ENCODE measurements at regions not wholly inside any gene's neighbourhood (a gene's known extent, or its start where the extent isn't known, plus 50 kb on each side); places are given as distances from the start of the nearest gene placed in this dataset.

- no peaks in the 10 kb centered on the region for H3K27me3 ChIP-seq (replicated peaks; ENCODE audit: insufficient read depth)
- WGBS, result 42% methylated on average over 11 of the region's 11 CpGs
- peak; percentile 50 for DNase-seq (ENCODE audit: low spot score)
- peaks cover 3% of the 10 kb centered on the region for H3K4me1 ChIP-seq (replicated peaks)
- intact Hi-C loops (cut with DNase I), result no loop called here
- H3K27ac ChIP-seq, result no peak overlapping the region
- H3K9me3 ChIP-seq, result no peaks in the 10 kb centered on the region
- no peaks in the 10 kb centered on the region for H3K36me3 ChIP-seq
- H3K4me3 ChIP-seq, result no peak overlapping the region
- no peak for TF ChIP-seq POLR2A (IDR thresholded peaks at IDR 0.05)
- TF ChIP-seq POLR2AphosphoS5 (IDR thresholded peaks at IDR 0.05), result peak; percentile 78
Measured at GRCh38 chr20:22810626-22811569, 224.2 kb upstream of the SSTR4 start.

- Histone ChIP-seq H3K4me1 (replicated peaks) (peaks cover 3% of the 10 kb centered on the region), H3K27ac (no peak overlapping the region), H3K4me3 (no peak overlapping the region), H3K9me3 (no peaks in the 10 kb centered on the region), H3K27me3 (replicated peaks; ENCODE audit: insufficient read depth) (no peaks in the 10 kb centered on the region), H3K36me3 (no peaks in the 10 kb centered on the region)
- TF ChIP-seq CTCF (IDR thresholded peaks at IDR 0.05) (no peak), POLR2AphosphoS5 (IDR thresholded peaks at IDR 0.05) (no peak), POLR2A (IDR thresholded peaks at IDR 0.05) (no peak)
- DNase-seq (ENCODE audit: low spot score), result no peak
- intact Hi-C loops (cut with DNase I), result no loop called here
- 67% methylated on average over 9 of the region's 9 CpGs for WGBS
Measured at GRCh38 chr20:22814471-22815205, 220.5 kb upstream of the SSTR4 start.

- TF ChIP-seq POLR2AphosphoS5 (IDR thresholded peaks at IDR 0.05), result no peak
- no peak for TF ChIP-seq CTCF (IDR thresholded peaks at IDR 0.05)
- TF ChIP-seq POLR2A (IDR thresholded peaks at IDR 0.05), result no peak
- Histone ChIP-seq H3K36me3 (no peaks in the 10 kb centered on the region), H3K27me3 (replicated peaks; ENCODE audit: insufficient read depth) (no peaks in the 10 kb centered on the region), H3K27ac (no peak overlapping the region), H3K4me1 (replicated peaks) (peaks cover 3% of the 10 kb centered on the region), H3K4me3 (no peak overlapping the region), H3K9me3 (no peaks in the 10 kb centered on the region)
- DNase-seq (ENCODE audit: low spot score), result no peak
- intact Hi-C loops (cut with DNase I), result no loop called here
- 74% methylated on average over 5 of the region's 5 CpGs for WGBS
Measured at GRCh38 chr20:22815206-22815551, 219.9 kb upstream of the SSTR4 start.

- H3K9me3 ChIP-seq, result no peaks in the 10 kb centered on the region
- H3K4me3 ChIP-seq, result no peak overlapping the region
- 34% methylated on average over 9 of the region's 9 CpGs for WGBS
- no peaks in the 10 kb centered on the region for H3K36me3 ChIP-seq
- H3K4me1 ChIP-seq (replicated peaks), result peaks cover under 1% of the 10 kb centered on the region
- no peaks in the 10 kb centered on the region for H3K27me3 ChIP-seq (replicated peaks; ENCODE audit: insufficient read depth)
- TF ChIP-seq POLR2AphosphoS5 (IDR thresholded peaks at IDR 0.05), result no peak
- intact Hi-C loops (cut with DNase I), result no loop called here
- H3K27ac ChIP-seq, result no peak overlapping the region
- no peak for DNase-seq (ENCODE audit: low spot score)
Measured at GRCh38 chr20:22815603-22816315, 219.4 kb upstream of the SSTR4 start.

- H3K4me1 ChIP-seq (replicated peaks), result no peaks in the 10 kb centered on the region
- no peak overlapping the region for H3K27ac ChIP-seq
- intact Hi-C loops (cut with DNase I), result no loop called here
- no peaks in the 10 kb centered on the region for H3K9me3 ChIP-seq
- H3K27me3 ChIP-seq (replicated peaks; ENCODE audit: insufficient read depth), result no peaks in the 10 kb centered on the region
- no peak for TF ChIP-seq POLR2A (IDR thresholded peaks at IDR 0.05)
- no peak for TF ChIP-seq CTCF (IDR thresholded peaks at IDR 0.05)
- no peak for TF ChIP-seq POLR2AphosphoS5 (IDR thresholded peaks at IDR 0.05)
- no peak overlapping the region for H3K4me3 ChIP-seq
- WGBS, result 85% methylated on average over 4 of the region's 4 CpGs
- no peak for DNase-seq (ENCODE audit: low spot score)
- H3K36me3 ChIP-seq, result no peaks in the 10 kb centered on the region
Measured at GRCh38 chr20:22818636-22819035, 216.5 kb upstream of the SSTR4 start.

Data from prostate gland (tissue), 2 donors.